ENCODE measurements at regions not wholly inside any gene's neighbourhood (a gene's known extent, or its start where the extent isn't known, plus 50 kb on each side); places are given as distances from the start of the nearest gene placed in this dataset.

GRCh38 chr3:107063351-107063750 is 313.9 kb upstream of the CCDC54 start:
- no peak overlapping the region for H3K27ac ChIP-seq (ENCODE audit: low read depth in 1 of 2, low read length in 2 of 2)

GRCh38 chr3:107064405-107065060 is 312.7 kb upstream of the CCDC54 start:
- H3K4me1 ChIP-seq (ENCODE audit: control insufficient read depth in 4 of 4, insufficient read depth in 4 of 4, low read length in 3 of 4): no peaks in the 10 kb centered on the region
- H3K27ac ChIP-seq (ENCODE audit: low read depth in 1 of 2, low read length in 2 of 2): no peak overlapping the region
- no peaks in the 10 kb centered on the region for H3K9me3 ChIP-seq (ENCODE audit: control insufficient read depth in 4 of 4, low read length in 3 of 4)
- H3K4me3 ChIP-seq (ENCODE audit: low read depth in 1 of 3, low read length in 3 of 3): no peak overlapping the region
- H3K27me3 ChIP-seq (ENCODE audit: control insufficient read depth in 4 of 4, insufficient read depth in 4 of 4, low read length in 3 of 4): no peaks in the 10 kb centered on the region
- peak; percentile 61 for DNase-seq (ENCODE audit: low spot score)
- WGBS: 21% methylated on average over 9 of the region's 9 CpGs
- H3K9ac ChIP-seq (ENCODE audit: low read depth in 1 of 2, low read length in 2 of 2): no peak overlapping the region
- H3K36me3 ChIP-seq (ENCODE audit: control insufficient read depth in 4 of 4, insufficient read depth in 3 of 4, low read depth in 1 of 4, low read length in 3 of 4): no peaks in the 10 kb centered on the region
- no peak for TF ChIP-seq REST (IDR thresholded peaks at IDR 0.05)
- no peak for TF ChIP-seq SP1 (IDR thresholded peaks at IDR 0.05)
- peak; percentile 91 to 93 for TF ChIP-seq RAD21 (IDR thresholded peaks at IDR 0.05)
- TF ChIP-seq FOXA2 (IDR thresholded peaks at IDR 0.05): no peak
- TF ChIP-seq ZBTB33 (IDR thresholded peaks at IDR 0.05): no peak
- TF ChIP-seq ATF3 (IDR thresholded peaks at IDR 0.05): no peak
- no peak for TF ChIP-seq MAX (IDR thresholded peaks at IDR 0.05)

More at GRCh38 chr3:107063351-107063750, 313.9 kb upstream of the CCDC54 start:
- H3K4me1 ChIP-seq (ENCODE audit: control insufficient read depth in 4 of 4, insufficient read depth in 4 of 4, low read length in 3 of 4): no peaks in the 10 kb centered on the region
- TF ChIP-seq GABPA (IDR thresholded peaks at IDR 0.05 in 1 of 2, conservative IDR thresholded peaks at IDR 0.05 in 1 of 2) (no peak), ATF3 (IDR thresholded peaks at IDR 0.05) (no peak), REST (IDR thresholded peaks at IDR 0.05) (no peak), HNF4A (conservative IDR thresholded peaks at IDR 0.05) (no peak), FOXA2 (IDR thresholded peaks at IDR 0.05) (no peak), ZBTB33 (IDR thresholded peaks at IDR 0.05) (no peak)
- no peaks in the 10 kb centered on the region for H3K36me3 ChIP-seq (ENCODE audit: control insufficient read depth in 4 of 4, insufficient read depth in 3 of 4, low read depth in 1 of 4, low read length in 3 of 4)
- no peak overlapping the region for H3K4me3 ChIP-seq (ENCODE audit: low read depth in 1 of 3, low read length in 3 of 3)
- no peak overlapping the region for H3K9ac ChIP-seq (ENCODE audit: low read depth in 1 of 2, low read length in 2 of 2)
- no peak for DNase-seq (ENCODE audit: low spot score)
- H3K9me3 ChIP-seq (ENCODE audit: control insufficient read depth in 4 of 4, low read length in 3 of 4): no peaks in the 10 kb centered on the region
- H3K27me3 ChIP-seq (ENCODE audit: control insufficient read depth in 4 of 4, insufficient read depth in 4 of 4, low read length in 3 of 4): no peaks in the 10 kb centered on the region
- 38% methylated on average over 5 of the region's 5 CpGs for WGBS

Measured in liver (tissue), 7 donors.